ENCODE measurements at regions not wholly inside any gene's neighbourhood (a gene's known extent, or its start where the extent isn't known, plus 50 kb on each side); places are given as distances from the start of the nearest gene placed in this dataset.

DNA sequence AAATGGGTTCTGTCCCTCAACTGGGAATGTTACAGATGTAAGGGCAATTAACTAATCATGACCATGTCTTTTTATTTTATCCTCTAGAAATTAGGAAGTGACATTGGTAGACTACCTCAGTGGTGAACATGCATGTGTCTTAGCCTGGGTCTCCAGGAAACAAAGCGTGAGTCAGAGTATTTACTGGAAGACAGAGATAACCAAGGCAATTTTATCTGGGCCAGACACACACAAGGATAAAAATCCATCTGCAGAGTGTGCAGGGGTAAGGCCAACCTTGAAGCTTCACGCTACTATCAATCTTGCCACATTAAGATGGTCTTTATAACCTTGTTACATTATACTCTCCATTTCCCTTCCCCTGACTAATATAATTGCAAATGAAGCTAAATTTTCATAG lies 487.5 kb downstream of the SUCLG1 start (continued):
- TF ChIP-seq, protein P1, sequence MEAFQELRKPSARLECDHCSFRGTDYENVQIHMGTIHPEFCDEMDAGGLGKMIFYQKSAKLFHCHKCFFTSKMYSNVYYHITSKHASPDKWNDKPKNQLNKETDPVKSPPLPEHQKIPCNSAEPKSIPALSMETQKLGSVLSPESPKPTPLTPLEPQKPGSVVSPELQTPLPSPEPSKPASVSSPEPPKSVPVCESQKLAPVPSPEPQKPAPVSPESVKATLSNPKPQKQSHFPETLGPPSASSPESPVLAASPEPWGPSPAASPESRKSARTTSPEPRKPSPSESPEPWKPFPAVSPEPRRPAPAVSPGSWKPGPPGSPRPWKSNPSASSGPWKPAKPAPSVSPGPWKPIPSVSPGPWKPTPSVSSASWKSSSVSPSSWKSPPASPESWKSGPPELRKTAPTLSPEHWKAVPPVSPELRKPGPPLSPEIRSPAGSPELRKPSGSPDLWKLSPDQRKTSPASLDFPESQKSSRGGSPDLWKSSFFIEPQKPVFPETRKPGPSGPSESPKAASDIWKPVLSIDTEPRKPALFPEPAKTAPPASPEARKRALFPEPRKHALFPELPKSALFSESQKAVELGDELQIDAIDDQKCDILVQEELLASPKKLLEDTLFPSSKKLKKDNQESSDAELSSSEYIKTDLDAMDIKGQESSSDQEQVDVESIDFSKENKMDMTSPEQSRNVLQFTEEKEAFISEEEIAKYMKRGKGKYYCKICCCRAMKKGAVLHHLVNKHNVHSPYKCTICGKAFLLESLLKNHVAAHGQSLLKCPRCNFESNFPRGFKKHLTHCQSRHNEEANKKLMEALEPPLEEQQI (IDR thresholded peaks at IDR 0.05): peak; percentile 97
- TF ChIP-seq DMBX1 (CRISPR knock-in tag; IDR thresholded peaks at IDR 0.05; ENCODE audit: borderline replicate concordance): peak; percentile 52; the same call in 1 of the 2 replicates
- no peak for TF ChIP-seq ZNF239 (CRISPR knock-in tag; IDR thresholded peaks at IDR 0.05)
- TF ChIP-seq ZNF212 (CRISPR knock-in tag; IDR thresholded peaks at IDR 0.05): no peak
- TF ChIP-seq HMGN3 (IDR thresholded peaks at IDR 0.05; ENCODE audit: borderline replicate concordance, extremely low read depth, insufficient read length, low read depth, low read length): peak; percentile 97
- peak; percentile 12; the same call in 1 of the 2 replicates for TF ChIP-seq MAFG (tag; conservative IDR thresholded peaks at IDR 0.05)
- TF ChIP-seq CBFA2T2 (conservative IDR thresholded peaks at IDR 0.05): peak; percentile 98
- TF ChIP-seq FOS (IDR thresholded peaks at IDR 0.05; ENCODE audit: extremely low read depth, insufficient read length): peak; percentile 77
- no peak for TF ChIP-seq RBM34 (IDR thresholded peaks at IDR 0.05; ENCODE audit: borderline replicate concordance, insufficient read depth, low read length)
- TF ChIP-seq, protein P2, sequence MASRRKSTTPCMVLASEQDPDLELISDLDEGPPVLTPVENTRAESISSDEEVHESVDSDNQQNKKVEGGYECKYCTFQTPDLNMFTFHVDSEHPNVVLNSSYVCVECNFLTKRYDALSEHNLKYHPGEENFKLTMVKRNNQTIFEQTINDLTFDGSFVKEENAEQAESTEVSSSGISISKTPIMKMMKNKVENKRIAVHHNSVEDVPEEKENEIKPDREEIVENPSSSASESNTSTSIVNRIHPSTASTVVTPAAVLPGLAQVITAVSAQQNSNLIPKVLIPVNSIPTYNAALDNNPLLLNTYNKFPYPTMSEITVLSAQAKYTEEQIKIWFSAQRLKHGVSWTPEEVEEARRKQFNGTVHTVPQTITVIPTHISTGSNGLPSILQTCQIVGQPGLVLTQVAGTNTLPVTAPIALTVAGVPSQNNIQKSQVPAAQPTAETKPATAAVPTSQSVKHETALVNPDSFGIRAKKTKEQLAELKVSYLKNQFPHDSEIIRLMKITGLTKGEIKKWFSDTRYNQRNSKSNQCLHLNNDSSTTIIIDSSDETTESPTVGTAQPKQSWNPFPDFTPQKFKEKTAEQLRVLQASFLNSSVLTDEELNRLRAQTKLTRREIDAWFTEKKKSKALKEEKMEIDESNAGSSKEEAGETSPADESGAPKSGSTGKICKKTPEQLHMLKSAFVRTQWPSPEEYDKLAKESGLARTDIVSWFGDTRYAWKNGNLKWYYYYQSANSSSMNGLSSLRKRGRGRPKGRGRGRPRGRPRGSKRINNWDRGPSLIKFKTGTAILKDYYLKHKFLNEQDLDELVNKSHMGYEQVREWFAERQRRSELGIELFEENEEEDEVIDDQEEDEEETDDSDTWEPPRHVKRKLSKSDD (conservative IDR thresholded peaks at IDR 0.05; ENCODE audit: low read length): no peak
- TF ChIP-seq MCM7 (IDR thresholded peaks at IDR 0.05): no peak
- TF ChIP-seq ZBED1 (IDR thresholded peaks at IDR 0.05): 0 out of 2 replicates have a peak, but pooled peaks have one; percentile 46
- no peak for TF ChIP-seq ZNF695 (CRISPR knock-in tag; IDR thresholded peaks at IDR 0.05)
- no peak for TF ChIP-seq ZNF551 (CRISPR knock-in tag; IDR thresholded peaks at IDR 0.05)
- TF ChIP-seq HDAC3 (IDR thresholded peaks at IDR 0.05; ENCODE audit: borderline replicate concordance, partially characterized antibody): peak; percentile 86
- no peak for TF ChIP-seq SIX5 (IDR thresholded peaks at IDR 0.05; ENCODE audit: borderline replicate concordance in 1 of 2, insufficient read depth in 1 of 2, low read depth in 1 of 2, low read length in 2 of 2)
- 0 out of 2 replicates have a peak, but pooled peaks have one; percentile 37 for TF ChIP-seq CBX5 (IDR thresholded peaks at IDR 0.05; ENCODE audit: borderline replicate concordance, low read depth)
- TF ChIP-seq PHF20 (IDR thresholded peaks at IDR 0.05; ENCODE audit: partially characterized antibody): no peak
- TF ChIP-seq, protein P3, sequence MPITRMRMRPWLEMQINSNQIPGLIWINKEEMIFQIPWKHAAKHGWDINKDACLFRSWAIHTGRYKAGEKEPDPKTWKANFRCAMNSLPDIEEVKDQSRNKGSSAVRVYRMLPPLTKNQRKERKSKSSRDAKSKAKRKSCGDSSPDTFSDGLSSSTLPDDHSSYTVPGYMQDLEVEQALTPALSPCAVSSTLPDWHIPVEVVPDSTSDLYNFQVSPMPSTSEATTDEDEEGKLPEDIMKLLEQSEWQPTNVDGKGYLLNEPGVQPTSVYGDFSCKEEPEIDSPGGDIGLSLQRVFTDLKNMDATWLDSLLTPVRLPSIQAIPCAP (CRISPR knock-in tag; IDR thresholded peaks at IDR 0.05; ENCODE audit: borderline replicate concordance): no peak
- TF ChIP-seq, protein P4, sequence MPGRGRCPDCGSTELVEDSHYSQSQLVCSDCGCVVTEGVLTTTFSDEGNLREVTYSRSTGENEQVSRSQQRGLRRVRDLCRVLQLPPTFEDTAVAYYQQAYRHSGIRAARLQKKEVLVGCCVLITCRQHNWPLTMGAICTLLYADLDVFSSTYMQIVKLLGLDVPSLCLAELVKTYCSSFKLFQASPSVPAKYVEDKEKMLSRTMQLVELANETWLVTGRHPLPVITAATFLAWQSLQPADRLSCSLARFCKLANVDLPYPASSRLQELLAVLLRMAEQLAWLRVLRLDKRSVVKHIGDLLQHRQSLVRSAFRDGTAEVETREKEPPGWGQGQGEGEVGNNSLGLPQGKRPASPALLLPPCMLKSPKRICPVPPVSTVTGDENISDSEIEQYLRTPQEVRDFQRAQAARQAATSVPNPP (IDR thresholded peaks at IDR 0.05; ENCODE audit: borderline replicate concordance, insufficient read depth, insufficient read length): no peak
- TF ChIP-seq, protein P5, sequence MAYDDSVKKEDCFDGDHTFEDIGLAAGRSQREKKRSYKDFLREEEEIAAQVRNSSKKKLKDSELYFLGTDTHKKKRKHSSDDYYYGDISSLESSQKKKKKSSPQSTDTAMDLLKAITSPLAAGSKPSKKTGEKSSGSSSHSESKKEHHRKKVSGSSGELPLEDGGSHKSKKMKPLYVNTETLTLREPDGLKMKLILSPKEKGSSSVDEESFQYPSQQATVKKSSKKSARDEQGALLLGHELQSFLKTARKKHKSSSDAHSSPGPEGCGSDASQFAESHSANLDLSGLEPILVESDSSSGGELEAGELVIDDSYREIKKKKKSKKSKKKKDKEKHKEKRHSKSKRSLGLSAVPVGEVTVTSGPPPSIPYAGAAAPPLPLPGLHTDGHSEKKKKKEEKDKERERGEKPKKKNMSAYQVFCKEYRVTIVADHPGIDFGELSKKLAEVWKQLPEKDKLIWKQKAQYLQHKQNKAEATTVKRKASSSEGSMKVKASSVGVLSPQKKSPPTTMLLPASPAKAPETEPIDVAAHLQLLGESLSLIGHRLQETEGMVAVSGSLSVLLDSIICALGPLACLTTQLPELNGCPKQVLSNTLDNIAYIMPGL (CRISPR knock-in tag; IDR thresholded peaks at IDR 0.05): no peak
